ENCODE measurements at regions not wholly inside any gene's neighbourhood (a gene's known extent, or its start where the extent isn't known, plus 50 kb on each side); places are given as distances from the start of the nearest gene placed in this dataset.

DNA sequence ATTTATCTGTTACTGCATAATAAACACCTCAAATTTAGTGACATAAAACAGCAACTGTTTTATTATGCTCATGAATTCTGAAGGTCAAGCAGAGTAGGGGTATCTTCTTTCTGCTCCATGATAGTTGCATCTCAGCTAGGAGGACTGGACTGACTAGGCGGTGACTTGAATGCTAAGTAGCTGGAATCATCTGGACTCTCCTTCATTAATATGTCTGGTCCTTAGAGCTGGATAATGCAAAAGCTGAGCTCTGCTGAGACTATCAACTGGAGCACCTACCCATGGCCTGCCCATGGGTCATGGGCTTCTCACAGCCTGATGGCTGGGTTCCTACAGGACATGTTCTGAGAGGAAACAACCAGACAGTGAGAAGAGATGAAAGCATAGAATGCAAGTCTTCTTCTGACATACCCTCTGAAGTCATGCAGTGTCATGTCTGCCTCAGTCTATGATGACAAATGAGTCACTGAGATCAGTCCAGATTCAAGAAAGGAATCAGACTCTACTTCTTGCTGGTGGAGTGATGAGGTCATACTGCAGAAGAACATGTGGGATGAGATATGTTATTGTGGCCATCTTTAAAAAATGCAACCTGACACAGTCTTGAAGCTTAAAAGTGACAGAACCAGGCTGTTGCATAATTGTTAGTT lies 174.2 kb upstream of the OSR1 start:
- Histone ChIP-seq H3K79me2 (ENCODE audit: low read length) (no peaks in the 10 kb centered on the region), H3K27me3 (replicated peaks; ENCODE audit: insufficient read depth, low read length) (no peaks in the 10 kb centered on the region), H3K4me1 (ENCODE audit: low read length) (no peaks in the 10 kb centered on the region), H3K4me3 (ENCODE audit: low read length) (no peak overlapping the region), H2AFZ (ENCODE audit: low read length) (no peak overlapping the region), H3K4me2 (ENCODE audit: low read depth, low read length) (no peak overlapping the region), H3K9me3 (replicated peaks; ENCODE audit: insufficient read depth, low read length) (no peaks in the 10 kb centered on the region), H3K9me2 (replicated peaks; ENCODE audit: insufficient read depth, low read length) (no peaks in the 10 kb centered on the region), H4K20me1 (ENCODE audit: insufficient read depth, low read length) (no peaks in the 10 kb centered on the region), H3K36me3 (replicated peaks; ENCODE audit: insufficient read depth, low read length) (no peaks in the 10 kb centered on the region), H3K27ac (ENCODE audit: low read length) (no peak overlapping the region), H3F3A (ENCODE audit: insufficient read depth, low read length) (no peaks in the 10 kb centered on the region), H3K9ac (ENCODE audit: low read length) (no peak overlapping the region)
- no peak for DNase-seq
- TF ChIP-seq EZH2phosphoT487 (IDR thresholded peaks at IDR 0.05; ENCODE audit: low read length) (no peak), EZH2 (optimal IDR thresholded peaks at IDR 0.05; ENCODE audit: low read depth, low read length) (no peak)
- TF ChIP-seq, protein P1, sequence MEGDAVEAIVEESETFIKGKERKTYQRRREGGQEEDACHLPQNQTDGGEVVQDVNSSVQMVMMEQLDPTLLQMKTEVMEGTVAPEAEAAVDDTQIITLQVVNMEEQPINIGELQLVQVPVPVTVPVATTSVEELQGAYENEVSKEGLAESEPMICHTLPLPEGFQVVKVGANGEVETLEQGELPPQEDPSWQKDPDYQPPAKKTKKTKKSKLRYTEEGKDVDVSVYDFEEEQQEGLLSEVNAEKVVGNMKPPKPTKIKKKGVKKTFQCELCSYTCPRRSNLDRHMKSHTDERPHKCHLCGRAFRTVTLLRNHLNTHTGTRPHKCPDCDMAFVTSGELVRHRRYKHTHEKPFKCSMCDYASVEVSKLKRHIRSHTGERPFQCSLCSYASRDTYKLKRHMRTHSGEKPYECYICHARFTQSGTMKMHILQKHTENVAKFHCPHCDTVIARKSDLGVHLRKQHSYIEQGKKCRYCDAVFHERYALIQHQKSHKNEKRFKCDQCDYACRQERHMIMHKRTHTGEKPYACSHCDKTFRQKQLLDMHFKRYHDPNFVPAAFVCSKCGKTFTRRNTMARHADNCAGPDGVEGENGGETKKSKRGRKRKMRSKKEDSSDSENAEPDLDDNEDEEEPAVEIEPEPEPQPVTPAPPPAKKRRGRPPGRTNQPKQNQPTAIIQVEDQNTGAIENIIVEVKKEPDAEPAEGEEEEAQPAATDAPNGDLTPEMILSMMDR (IDR thresholded peaks at IDR 0.05; ENCODE audit: low read length), result no peak

DNA sequence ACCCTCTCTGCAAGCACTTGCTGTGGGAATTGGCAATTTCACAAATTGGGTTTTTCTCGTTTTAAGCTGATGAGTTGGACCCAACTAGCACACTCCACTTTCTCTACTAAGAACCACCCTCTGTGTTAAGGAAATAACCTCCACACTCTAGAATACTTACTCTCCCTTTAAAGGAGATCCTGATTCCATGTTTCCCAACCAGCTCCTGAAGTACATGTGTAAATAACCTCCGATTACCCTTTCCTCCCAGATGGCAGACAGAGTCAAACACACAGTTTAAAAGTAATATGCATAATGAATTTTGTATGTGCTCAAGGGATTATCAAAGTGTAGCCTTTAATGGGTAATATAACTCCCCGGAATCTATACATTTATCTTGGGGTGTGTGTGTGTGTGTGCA lies 171.3 kb upstream of the OSR1 start:
- TF ChIP-seq, protein P1 (IDR thresholded peaks at IDR 0.05; ENCODE audit: low read length), result no peak
- TF ChIP-seq EZH2 (optimal IDR thresholded peaks at IDR 0.05; ENCODE audit: low read depth, low read length), result no peak
- TF ChIP-seq EZH2phosphoT487 (IDR thresholded peaks at IDR 0.05; ENCODE audit: low read length), result no peak
- no peak overlapping the region for H3K4me2 ChIP-seq (ENCODE audit: low read depth, low read length)
- H3K9me2 ChIP-seq (replicated peaks; ENCODE audit: insufficient read depth, low read length), result no peaks in the 10 kb centered on the region
- H3F3A ChIP-seq (ENCODE audit: insufficient read depth, low read length), result no peaks in the 10 kb centered on the region
- H3K4me1 ChIP-seq (ENCODE audit: low read length), result no peaks in the 10 kb centered on the region
- no peaks in the 10 kb centered on the region for H3K9me3 ChIP-seq (replicated peaks; ENCODE audit: insufficient read depth, low read length)
- no peak overlapping the region for H3K27ac ChIP-seq (ENCODE audit: low read length)
- H3K9ac ChIP-seq (ENCODE audit: low read length), result no peak overlapping the region
- no peaks in the 10 kb centered on the region for H3K27me3 ChIP-seq (replicated peaks; ENCODE audit: insufficient read depth, low read length)
- H4K20me1 ChIP-seq (ENCODE audit: insufficient read depth, low read length), result no peaks in the 10 kb centered on the region
- H3K4me3 ChIP-seq (ENCODE audit: low read length), result no peak overlapping the region
- no peaks in the 10 kb centered on the region for H3K36me3 ChIP-seq (replicated peaks; ENCODE audit: insufficient read depth, low read length)
- H3K79me2 ChIP-seq (ENCODE audit: low read length), result no peaks in the 10 kb centered on the region
- DNase-seq, result no peak
- no peak overlapping the region for H2AFZ ChIP-seq (ENCODE audit: low read length)

DNA sequence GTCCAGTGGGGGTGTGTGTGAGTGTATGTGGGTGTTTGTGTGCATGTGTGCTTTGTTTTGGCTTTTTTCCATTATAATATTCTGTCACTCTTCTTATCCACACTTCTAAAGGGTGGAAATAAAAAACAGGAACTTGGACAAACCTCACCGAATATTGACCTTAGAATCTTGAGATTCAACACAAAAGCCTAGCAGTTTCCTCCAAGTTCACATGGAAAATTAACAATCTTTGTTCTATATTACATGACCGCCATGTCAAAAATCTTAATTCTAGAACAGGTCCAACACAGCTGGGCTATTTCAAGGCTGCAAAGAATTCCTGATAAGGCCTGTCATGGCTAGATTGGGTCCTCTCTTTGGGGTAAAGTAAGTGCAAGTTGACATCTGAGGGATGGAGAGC lies 169.3 kb upstream of the OSR1 start:
- H3K36me3 ChIP-seq (replicated peaks; ENCODE audit: insufficient read depth, low read length), result no peaks in the 10 kb centered on the region
- H3K79me2 ChIP-seq (ENCODE audit: low read length), result no peaks in the 10 kb centered on the region
- DNase-seq, result no peak
- H3F3A ChIP-seq (ENCODE audit: insufficient read depth, low read length), result no peaks in the 10 kb centered on the region
- no peak overlapping the region for H3K4me3 ChIP-seq (ENCODE audit: low read length)
- H3K4me2 ChIP-seq (ENCODE audit: low read depth, low read length), result no peak overlapping the region
- no peaks in the 10 kb centered on the region for H3K27me3 ChIP-seq (replicated peaks; ENCODE audit: insufficient read depth, low read length)
- no peak overlapping the region for H3K27ac ChIP-seq (ENCODE audit: low read length)
- no peaks in the 10 kb centered on the region for H4K20me1 ChIP-seq (ENCODE audit: insufficient read depth, low read length)
- no peaks in the 10 kb centered on the region for H3K4me1 ChIP-seq (ENCODE audit: low read length)
- H3K9me3 ChIP-seq (replicated peaks; ENCODE audit: insufficient read depth, low read length), result no peaks in the 10 kb centered on the region
- H3K9ac ChIP-seq (ENCODE audit: low read length), result no peak overlapping the region
- H3K9me2 ChIP-seq (replicated peaks; ENCODE audit: insufficient read depth, low read length), result no peaks in the 10 kb centered on the region
- TF ChIP-seq EZH2 (optimal IDR thresholded peaks at IDR 0.05; ENCODE audit: low read depth, low read length) (no peak), EZH2phosphoT487 (IDR thresholded peaks at IDR 0.05; ENCODE audit: low read length) (no peak)
- TF ChIP-seq, protein P1 (IDR thresholded peaks at IDR 0.05; ENCODE audit: low read length), result no peak
- no peak overlapping the region for H2AFZ ChIP-seq (ENCODE audit: low read length)

Measured in MM.1S (cell line).